Mucosa of descending colon (tissue), 3 donors: ENCODE measurements at regions not wholly inside any gene's neighbourhood (a gene's known extent, or its start where the extent isn't known, plus 50 kb on each side); places are given as distances from the start of the nearest gene placed in this dataset.

Experiments
- ATAC-seq: fragments of 200-7000 bp; cut with Tn5 transposase; one replicate; pipeline ENCODE4 v1.9.1; 2020; ENCODE audit warnings: mild to moderate bottlenecking, moderate library complexity
- DNase-seq, 3 donors: peaks; one replicate each; pipeline ENCODE4 v3.0.0-alpha.2; 2020
- H3K36me3 ChIP-seq: fragments of 200-600 bp; one replicate; pipeline ENCODE4 v1.8.0; 2021; ENCODE audit warnings: low read depth, mild to moderate bottlenecking
- H3K4me1 ChIP-seq: fragments of 200-600 bp; one replicate; pipeline ENCODE4 v1.8.0; 2021; ENCODE audit warnings: low read depth, mild to moderate bottlenecking
- H3K4me3 ChIP-seq: fragments of 200-600 bp; one replicate; pipeline ENCODE4 v1.8.0; 2021; ENCODE audit warnings: mild to moderate bottlenecking
- H3K9me3 ChIP-seq: fragments of 200-600 bp; one replicate; pipeline ENCODE4 v1.8.0; 2021; ENCODE audit warnings: mild to moderate bottlenecking
- CTCF ChIP-seq: fragments of 200-600 bp; IDR thresholded peaks from one replicate; pipeline ENCODE4 v1.8.0; 2022; ENCODE audit warnings: antibody characterized with exemption, mild to moderate bottlenecking
- intact Hi-C, 2 donors: fragments of 100-400 bp; cut with DNase I in 1 of 2; cut with micrococcal nuclease in 1 of 2; formaldehyde crosslinking; loops; one replicate each; pipeline versions ENCODE4 v1.11.0 to v1.11.1; 2022; cut with DNase I, micrococcal nuclease
- donor health status: DM: no; HTN: no; CAD: no; lungs with moderate emphysema.
- donor health status: DM: no; HTN: no; CAD: no.
- donor health status: DM: no; HTN: yes; CAD: no.

- Histone ChIP-seq H3K4me1 (no peaks in the 10 kb centered on the region), H3K9me3 (peaks cover 13% of the 10 kb centered on the region), H3K4me3 (no peak overlapping the region), H3K36me3 (no peaks in the 10 kb centered on the region)
- no peak for TF ChIP-seq CTCF
- intact Hi-C loops, result no loop called here
- ATAC-seq (no peak), DNase-seq (no peak)
Observed at GRCh38 chr4:179530958-179531357, 2088.7 kb upstream of the AGA start.

GRCh38 chr4:179536694-179537093 is 2094.5 kb upstream of the AGA start:
- Histone ChIP-seq H3K4me3 (no peak overlapping the region), H3K9me3 (peaks cover 29% of the 10 kb centered on the region), H3K4me1 (no peaks in the 10 kb centered on the region), H3K36me3 (no peaks in the 10 kb centered on the region)
- TF ChIP-seq CTCF, result no peak
- no peak for DNase-seq
- no peak for ATAC-seq
- intact Hi-C loops, result no loop called here

- H3K36me3 ChIP-seq, result no peaks in the 10 kb centered on the region
- peaks cover 33% of the 10 kb centered on the region for H3K9me3 ChIP-seq
- DNase-seq, result no peak
- TF ChIP-seq CTCF, result no peak
- no peak for ATAC-seq
- H3K4me1 ChIP-seq, result no peaks in the 10 kb centered on the region
- H3K4me3 ChIP-seq, result no peak overlapping the region
- intact Hi-C loops, result no loop called here
Observed at GRCh38 chr4:179539641-179540040, 2097.4 kb upstream of the AGA start.

- Histone ChIP-seq H3K4me1 (no peaks in the 10 kb centered on the region), H3K36me3 (no peaks in the 10 kb centered on the region), H3K4me3 (no peak overlapping the region), H3K9me3 (peaks cover 17% of the 10 kb centered on the region)
- no peak for TF ChIP-seq CTCF
- intact Hi-C loops, result no loop called here
- no peak for ATAC-seq
- no peak for DNase-seq
Observed at GRCh38 chr4:179543771-179544170, 2101.5 kb upstream of the AGA start.

- H3K4me3 ChIP-seq, result no peak overlapping the region
- ATAC-seq, result no peak
Observed at GRCh38 chr4:179544496-179544895, 2102.3 kb upstream of the AGA start.

More at GRCh38 chr4:179544496-179544895, 2102.3 kb upstream of the AGA start:
- H3K4me1 ChIP-seq, result no peaks in the 10 kb centered on the region
- H3K9me3 ChIP-seq, result peaks cover 14% of the 10 kb centered on the region
- no peak for TF ChIP-seq CTCF
- intact Hi-C loops, result no loop called here
- DNase-seq, result no peak
- no peaks in the 10 kb centered on the region for H3K36me3 ChIP-seq
